GM23338 (cell line): ENCODE measurements at regions not wholly inside any gene's neighbourhood (a gene's known extent, or its start where the extent isn't known, plus 50 kb on each side); places are given as distances from the start of the nearest gene placed in this dataset.

ENCODE experiments used
- ATAC-seq: fragments of 200-7000 bp; cut with Tn5 transposase; 3 replicates; pipeline ENCODE4 v1.9.1; 2020
- DNase-seq: peaks from one replicate; pipeline ENCODE4 v3.0.0-alpha.2; 2015; ENCODE audit warnings: low spot score
- H2AFZ ChIP-seq: fragments of 200-600 bp; sonication (generic); 2 replicates; pipeline ENCODE4 v1.8.0; 2016; ENCODE audit warnings: antibody characterized with exemption, mild to moderate bottlenecking, moderate library complexity
- H3F3A ChIP-seq: fragments of 200-600 bp; sonication (generic); replicated peaks from 2 replicates; pipeline ENCODE4 v1.8.0; 2017; ENCODE audit warnings: antibody characterized with exemption, mixed run types, low read depth
- H3K27ac ChIP-seq: fragments of 200-600 bp; sonication (generic); 2 replicates; pipeline ENCODE4 v1.6.1; 2016; ENCODE audit warnings: low read depth
- H3K27me3 ChIP-seq: fragments of 200-600 bp; sonication (generic); 2 replicates; pipeline ENCODE4 v1.8.0; 2016; ENCODE audit warnings: mild to moderate bottlenecking, mixed run types, moderate library complexity; ENCODE audit not compliant: insufficient read depth
- H3K36me3 ChIP-seq: fragments of 200-600 bp; sonication (generic); 2 replicates; pipeline ENCODE4 v1.8.0; 2016; ENCODE audit warnings: mild to moderate bottlenecking; ENCODE audit not compliant: insufficient read depth
- H3K4me1 ChIP-seq: fragments of 200-600 bp; sonication (generic); 2 replicates; pipeline ENCODE4 v1.8.0; 2016; ENCODE audit warnings: mild to moderate bottlenecking, moderate library complexity; ENCODE audit not compliant: insufficient read depth
- H3K4me2 ChIP-seq: fragments of 200-600 bp; sonication (generic); 2 replicates; pipeline ENCODE4 v1.7.1; 2017; ENCODE audit warnings: mixed run types
- H3K4me3 ChIP-seq: fragments of 200-600 bp; sonication (generic); 2 replicates; pipeline ENCODE4 v1.6.1; 2016; ENCODE audit warnings: mixed run types
- H3K79me2 ChIP-seq: fragments of 200-600 bp; sonication (generic); replicated peaks from 2 replicates; pipeline ENCODE4 v1.8.0; 2017; ENCODE audit warnings: mild to moderate bottlenecking; ENCODE audit not compliant: insufficient read depth
- H3K9me2 ChIP-seq: fragments of 200-600 bp; sonication (generic); 2 replicates; pipeline ENCODE4 v1.8.0; 2017; ENCODE audit not compliant: insufficient read depth
- H4K20me1 ChIP-seq: fragments of 200-600 bp; sonication (generic); replicated peaks from 2 replicates; pipeline ENCODE4 v1.8.0; 2017; ENCODE audit warnings: mild to moderate bottlenecking; ENCODE audit not compliant: insufficient read depth
- H3K27ac Mint-ChIP-seq: 2 replicates; pipeline ENCODE4 v1.8.0; 2020; ENCODE audit warnings: inconsistent platforms, mild to moderate bottlenecking, moderate library complexity, mixed read lengths
- H3K27me3 Mint-ChIP-seq: 3 replicates; pipeline ENCODE4 v1.8.0; 2022; ENCODE audit warnings: low read depth, mild to moderate bottlenecking, moderate library complexity, mixed read lengths, inconsistent platforms; ENCODE audit not compliant: insufficient read depth, poor library complexity
- H3K36me3 Mint-ChIP-seq: 3 replicates; pipeline ENCODE4 v1.8.0; 2021; ENCODE audit warnings: low read depth, mild to moderate bottlenecking, inconsistent platforms, moderate library complexity, mixed read lengths
- H3K4me1 Mint-ChIP-seq: 3 replicates; pipeline ENCODE4 v1.8.0; 2020; ENCODE audit warnings: mild to moderate bottlenecking, inconsistent platforms, mixed read lengths
- H3K4me3 Mint-ChIP-seq: 3 replicates; pipeline ENCODE4 v1.8.0; 2021; ENCODE audit warnings: moderate library complexity, mild to moderate bottlenecking, inconsistent platforms, mixed read lengths
- H3K9me3 Mint-ChIP-seq: 3 replicates; pipeline ENCODE4 v1.8.0; 2020; ENCODE audit warnings: moderate library complexity, mild to moderate bottlenecking, inconsistent platforms, mixed read lengths
- CREB1 ChIP-seq: fragments of 250-450 bp; sonication (Bioruptor Pico); IDR thresholded peaks from 2 replicates; pipeline ENCODE4 v1.5.0; 2020; ENCODE audit warnings: low read depth, mild to moderate bottlenecking, moderate library complexity
- CTCF ChIP-seq, 2 experiments: fragments of 200-600 bp in 1 of 2; sonication (generic) in 1 of 2; conservative IDR thresholded peaks; 2 replicates each; pipeline versions ENCODE4 v1.5.1 to v1.6.1; 2016 to 2017; ENCODE audit warnings: antibody characterized with exemption in 2 of 2, low read depth in 2 of 2, mild to moderate bottlenecking in 2 of 2, moderate library complexity in 1 of 2
- EZH2phosphoT487 ChIP-seq: fragments of 200-600 bp; sonication (generic); IDR thresholded peaks from one replicate; pipeline ENCODE4 v1.8.1; 2018; ENCODE audit warnings: antibody characterized with exemption; ENCODE audit not compliant: unreplicated experiment
- JUNB ChIP-seq: IDR thresholded peaks from one replicate; pipeline ENCODE4 v1.6.1; 2016; ENCODE audit warnings: antibody characterized with exemption; ENCODE audit not compliant: unreplicated experiment
- NANOG ChIP-seq: IDR thresholded peaks from 2 replicates; pipeline ENCODE4 v1.6.1; 2016; ENCODE audit warnings: antibody characterized with exemption, borderline replicate concordance
- POLR2AphosphoS5 ChIP-seq: IDR thresholded peaks from 2 replicates; pipeline ENCODE4 v1.6.1; 2016; ENCODE audit warnings: antibody characterized with exemption, low read depth
- STAT1 ChIP-seq: IDR thresholded peaks from one replicate; pipeline ENCODE4 v1.6.1; 2016; ENCODE audit warnings: antibody characterized with exemption; ENCODE audit not compliant: unreplicated experiment
- ZNF114 ChIP-seq: fragments of 250-450 bp; sonication (Bioruptor Pico); IDR thresholded peaks from 2 replicates; pipeline ENCODE4 v1.5.0; 2020; ENCODE audit warnings: mild to moderate bottlenecking, moderate library complexity
- ZNF331 ChIP-seq: fragments of 250-450 bp; sonication (Bioruptor Pico); IDR thresholded peaks from 2 replicates; pipeline ENCODE4 v1.5.0; 2020; ENCODE audit warnings: low read depth, mild to moderate bottlenecking, moderate library complexity
- TF ChIP-seq, protein P1 (sequence below): fragments of 250-450 bp; sonication (Bioruptor Pico); IDR thresholded peaks from 2 replicates; pipeline ENCODE4 v1.5.0; 2020; ENCODE audit warnings: mild to moderate bottlenecking, moderate library complexity

GRCh38 chr11:110812086-110812733, 100.0 kb upstream of the ARHGAP20 start:
- Histone ChIP-seq H3F3A (no peaks in the 10 kb centered on the region), H3K27me3 (no peaks in the 10 kb centered on the region), H3K36me3 (no peaks in the 10 kb centered on the region), H3K4me2 (no peak overlapping the region), H3K79me2 (no peaks in the 10 kb centered on the region), H3K9me2 (peaks cover 3% of the 10 kb centered on the region), H3K4me3 (no peak overlapping the region), H3K4me1 (no peaks in the 10 kb centered on the region), H3K27ac (no peak overlapping the region), H4K20me1 (no peaks in the 10 kb centered on the region), H2AFZ (no peak overlapping the region)
- Mint-ChIP-seq H3K27me3 (peaks cover 2% of the 10 kb centered on the region), H3K4me1 (no peaks in the 10 kb centered on the region), H3K27ac (no peak overlapping the region), H3K4me3 (no peak overlapping the region), H3K36me3 (no peaks in the 10 kb centered on the region), H3K9me3 (peaks cover 11% of the 10 kb centered on the region; the same call in 2 of the 3 replicates)
- TF ChIP-seq POLR2AphosphoS5 (no peak), NANOG (no peak), ZNF114 (CRISPR knock-in tag) (no peak), EZH2phosphoT487 (no peak), STAT1 (no peak), JUNB (no peak)
- no peak for ATAC-seq
- DNase-seq: no peak

GRCh38 chr11:110809417-110810199, 97.4 kb upstream of the ARHGAP20 start:
- Histone ChIP-seq H4K20me1 (no peaks in the 10 kb centered on the region), H3K4me3 (no peak overlapping the region), H3K27me3 (no peaks in the 10 kb centered on the region), H3F3A (no peaks in the 10 kb centered on the region), H3K36me3 (no peaks in the 10 kb centered on the region), H3K4me1 (no peaks in the 10 kb centered on the region), H2AFZ (no peak overlapping the region), H3K79me2 (no peaks in the 10 kb centered on the region), H3K27ac (no peak overlapping the region), H3K4me2 (no peak overlapping the region), H3K9me2 (peaks cover 3% of the 10 kb centered on the region)
- H3K4me3 Mint-ChIP-seq: no peak overlapping the region
- no peaks in the 10 kb centered on the region for H3K36me3 Mint-ChIP-seq
- H3K9me3 Mint-ChIP-seq: 0 out of 3 replicates have a peak, but pooled peaks cover 3% of the 10 kb centered on the region
- peaks cover 2% of the 10 kb centered on the region for H3K27me3 Mint-ChIP-seq
- ATAC-seq (no peak), DNase-seq (no peak)
- no peak overlapping the region for H3K27ac Mint-ChIP-seq
- no peaks in the 10 kb centered on the region for H3K4me1 Mint-ChIP-seq
- TF ChIP-seq NANOG (no peak), EZH2phosphoT487 (no peak), ZNF331 (CRISPR knock-in tag) (no peak), CTCF (conservative IDR thresholded peaks at IDR 0.05; ENCODE audit: low read depth in 2 of 2) (no peak), CREB1 (CRISPR knock-in tag) (no peak), STAT1 (no peak), ZNF114 (CRISPR knock-in tag) (no peak), JUNB (no peak)
- TF ChIP-seq, protein P1, sequence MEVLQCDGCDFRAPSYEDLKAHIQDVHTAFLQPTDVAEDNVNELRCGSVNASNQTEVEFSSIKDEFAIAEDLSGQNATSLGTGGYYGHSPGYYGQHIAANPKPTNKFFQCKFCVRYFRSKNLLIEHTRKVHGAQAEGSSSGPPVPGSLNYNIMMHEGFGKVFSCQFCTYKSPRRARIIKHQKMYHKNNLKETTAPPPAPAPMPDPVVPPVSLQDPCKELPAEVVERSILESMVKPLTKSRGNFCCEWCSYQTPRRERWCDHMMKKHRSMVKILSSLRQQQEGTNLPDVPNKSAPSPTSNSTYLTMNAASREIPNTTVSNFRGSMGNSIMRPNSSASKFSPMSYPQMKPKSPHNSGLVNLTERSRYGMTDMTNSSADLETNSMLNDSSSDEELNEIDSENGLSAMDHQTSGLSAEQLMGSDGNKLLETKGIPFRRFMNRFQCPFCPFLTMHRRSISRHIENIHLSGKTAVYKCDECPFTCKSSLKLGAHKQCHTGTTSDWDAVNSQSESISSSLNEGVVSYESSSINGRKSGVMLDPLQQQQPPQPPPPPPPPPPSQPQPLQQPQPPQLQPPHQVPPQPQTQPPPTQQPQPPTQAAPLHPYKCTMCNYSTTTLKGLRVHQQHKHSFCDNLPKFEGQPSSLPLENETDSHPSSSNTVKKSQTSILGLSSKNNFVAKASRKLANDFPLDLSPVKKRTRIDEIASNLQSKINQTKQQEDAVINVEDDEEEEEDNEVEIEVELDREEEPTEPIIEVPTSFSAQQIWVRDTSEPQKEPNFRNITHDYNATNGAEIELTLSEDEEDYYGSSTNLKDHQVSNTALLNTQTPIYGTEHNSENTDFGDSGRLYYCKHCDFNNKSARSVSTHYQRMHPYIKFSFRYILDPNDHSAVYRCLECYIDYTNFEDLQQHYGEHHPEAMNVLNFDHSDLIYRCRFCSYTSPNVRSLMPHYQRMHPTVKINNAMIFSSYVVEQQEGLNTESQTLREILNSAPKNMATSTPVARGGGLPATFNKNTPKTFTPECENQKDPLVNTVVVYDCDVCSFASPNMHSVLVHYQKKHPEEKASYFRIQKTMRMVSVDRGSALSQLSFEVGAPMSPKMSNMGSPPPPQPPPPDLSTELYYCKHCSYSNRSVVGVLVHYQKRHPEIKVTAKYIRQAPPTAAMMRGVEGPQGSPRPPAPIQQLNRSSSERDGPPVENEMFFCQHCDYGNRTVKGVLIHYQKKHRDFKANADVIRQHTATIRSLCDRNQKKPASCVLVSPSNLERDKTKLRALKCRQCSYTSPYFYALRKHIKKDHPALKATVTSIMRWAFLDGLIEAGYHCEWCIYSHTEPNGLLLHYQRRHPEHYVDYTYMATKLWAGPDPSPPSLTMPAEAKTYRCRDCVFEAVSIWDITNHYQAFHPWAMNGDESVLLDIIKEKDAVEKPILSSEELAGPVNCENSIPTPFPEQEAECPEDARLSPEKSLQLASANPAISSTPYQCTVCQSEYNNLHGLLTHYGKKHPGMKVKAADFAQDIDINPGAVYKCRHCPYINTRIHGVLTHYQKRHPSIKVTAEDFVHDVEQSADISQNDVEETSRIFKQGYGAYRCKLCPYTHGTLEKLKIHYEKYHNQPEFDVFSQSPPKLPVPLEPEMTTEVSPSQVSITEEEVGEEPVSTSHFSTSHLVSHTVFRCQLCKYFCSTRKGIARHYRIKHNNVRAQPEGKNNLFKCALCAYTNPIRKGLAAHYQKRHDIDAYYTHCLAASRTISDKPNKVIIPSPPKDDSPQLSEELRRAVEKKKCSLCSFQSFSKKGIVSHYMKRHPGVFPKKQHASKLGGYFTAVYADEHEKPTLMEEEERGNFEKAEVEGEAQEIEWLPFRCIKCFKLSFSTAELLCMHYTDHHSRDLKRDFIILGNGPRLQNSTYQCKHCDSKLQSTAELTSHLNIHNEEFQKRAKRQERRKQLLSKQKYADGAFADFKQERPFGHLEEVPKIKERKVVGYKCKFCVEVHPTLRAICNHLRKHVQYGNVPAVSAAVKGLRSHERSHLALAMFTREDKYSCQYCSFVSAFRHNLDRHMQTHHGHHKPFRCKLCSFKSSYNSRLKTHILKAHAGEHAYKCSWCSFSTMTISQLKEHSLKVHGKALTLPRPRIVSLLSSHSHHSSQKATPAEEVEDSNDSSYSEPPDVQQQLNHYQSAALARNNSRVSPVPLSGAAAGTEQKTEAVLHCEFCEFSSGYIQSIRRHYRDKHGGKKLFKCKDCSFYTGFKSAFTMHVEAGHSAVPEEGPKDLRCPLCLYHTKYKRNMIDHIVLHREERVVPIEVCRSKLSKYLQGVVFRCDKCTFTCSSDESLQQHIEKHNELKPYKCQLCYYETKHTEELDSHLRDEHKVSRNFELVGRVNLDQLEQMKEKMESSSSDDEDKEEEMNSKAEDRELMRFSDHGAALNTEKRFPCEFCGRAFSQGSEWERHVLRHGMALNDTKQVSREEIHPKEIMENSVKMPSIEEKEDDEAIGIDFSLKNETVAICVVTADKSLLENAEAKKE (CRISPR knock-in tag): no peak
